Osteoblast (primary cell): ENCODE measurements at regions not wholly inside any gene's neighbourhood (a gene's known extent, or its start where the extent isn't known, plus 50 kb on each side); places are given as distances from the start of the nearest gene placed in this dataset.
"Not testable (repeated sequence)": the region's sequence is repeated elsewhere in the genome, so short reads cannot be mapped to it uniquely, and the experiment has no call there.

Experiments
- DNase-seq: peaks from one replicate; pipeline ENCODE4 v3.0.0; 2011; ENCODE audit warnings: low spot score, mixed read lengths; ENCODE audit not compliant: insufficient read length; ENCODE audit errors: missing footprints
- H2AFZ ChIP-seq: 2 replicates; pipeline ENCODE4 v1.6.0; 2011; ENCODE audit warnings: mild to moderate bottlenecking, low read length
- H3K27ac ChIP-seq: 2 replicates; pipeline ENCODE4 v1.5.1; 2011; ENCODE audit warnings: mild to moderate bottlenecking, low read depth, low read length, moderate library complexity
- H3K27me3 ChIP-seq: 2 replicates; pipeline ENCODE4 v1.6.0; 2012; ENCODE audit warnings: mild to moderate bottlenecking, control low read depth, inconsistent platforms, low read length, moderate library complexity; ENCODE audit not compliant: insufficient read depth
- H3K36me3 ChIP-seq: 2 replicates; pipeline ENCODE4 v1.5.1; 2011; ENCODE audit warnings: mild to moderate bottlenecking, low read length, control low read depth, moderate library complexity; ENCODE audit not compliant: insufficient read depth
- H3K4me1 ChIP-seq: 2 replicates; pipeline ENCODE4 v1.5.1; 2011; ENCODE audit warnings: mild to moderate bottlenecking, low read length, control low read depth, moderate library complexity; ENCODE audit not compliant: insufficient read depth
- H3K4me2 ChIP-seq: 2 replicates; pipeline ENCODE4 v1.6.0; 2011; ENCODE audit warnings: mild to moderate bottlenecking, low read length; ENCODE audit not compliant: insufficient read depth
- H3K4me3 ChIP-seq: fragments of 200-600 bp; sonication (generic); 3 replicates; pipeline ENCODE4 v1.5.1; 2012; ENCODE audit warnings: mild to moderate bottlenecking, low read length, inconsistent platforms; ENCODE audit not compliant: insufficient read depth
- H3K79me2 ChIP-seq: 2 replicates; pipeline ENCODE4 v1.6.0; 2012; ENCODE audit warnings: mild to moderate bottlenecking, low read length, control low read depth, inconsistent platforms; ENCODE audit not compliant: insufficient read depth
- H3K9me3 ChIP-seq: 2 replicates; pipeline ENCODE4 v1.5.1; 2011; ENCODE audit warnings: low read depth, low read length, control low read depth
- H4K20me1 ChIP-seq: 2 replicates; pipeline ENCODE4 v1.6.0; 2012; ENCODE audit warnings: mild to moderate bottlenecking, low read length, control low read depth; ENCODE audit not compliant: insufficient read depth
- TF ChIP-seq, protein P1 (sequence below): IDR thresholded peaks from 2 replicates; pipeline ENCODE4 v1.5.1; 2011; ENCODE audit warnings: mild to moderate bottlenecking, low read depth, low read length, moderate library complexity; ENCODE audit errors: extremely low read depth

DNA sequence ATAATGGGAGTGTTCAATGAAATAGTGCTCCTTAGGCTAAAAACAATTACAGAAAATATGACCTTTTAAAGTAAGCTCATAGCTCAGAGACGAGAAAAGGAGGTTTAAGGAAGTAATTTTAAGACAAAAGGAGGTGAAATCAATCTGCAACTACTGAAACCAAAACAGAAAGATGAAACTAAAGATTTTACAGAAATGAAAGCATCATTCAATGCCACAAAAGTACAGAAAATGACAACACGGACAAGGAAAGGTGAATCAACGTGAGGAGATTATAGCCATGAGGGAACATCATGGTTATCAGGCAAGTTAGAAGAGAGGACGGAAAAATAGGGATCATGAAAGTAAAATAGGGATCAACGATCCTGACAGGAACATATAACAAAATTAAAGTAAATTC lies 745.2 kb downstream of the PCDH17 start:
- H3K4me3 ChIP-seq: no peak overlapping the region
- H4K20me1 ChIP-seq: no peaks in the 10 kb centered on the region
- no peaks in the 10 kb centered on the region for H3K36me3 ChIP-seq
- H3K27me3 ChIP-seq: no peaks in the 10 kb centered on the region
- peaks cover 1% of the 10 kb centered on the region for H3K9me3 ChIP-seq
- H3K4me1 ChIP-seq: no peaks in the 10 kb centered on the region
- H3K79me2 ChIP-seq: no peaks in the 10 kb centered on the region
- no peak overlapping the region for H3K4me2 ChIP-seq
- no peak overlapping the region for H3K27ac ChIP-seq
- no peak overlapping the region for H2AFZ ChIP-seq
- TF ChIP-seq, protein P1, sequence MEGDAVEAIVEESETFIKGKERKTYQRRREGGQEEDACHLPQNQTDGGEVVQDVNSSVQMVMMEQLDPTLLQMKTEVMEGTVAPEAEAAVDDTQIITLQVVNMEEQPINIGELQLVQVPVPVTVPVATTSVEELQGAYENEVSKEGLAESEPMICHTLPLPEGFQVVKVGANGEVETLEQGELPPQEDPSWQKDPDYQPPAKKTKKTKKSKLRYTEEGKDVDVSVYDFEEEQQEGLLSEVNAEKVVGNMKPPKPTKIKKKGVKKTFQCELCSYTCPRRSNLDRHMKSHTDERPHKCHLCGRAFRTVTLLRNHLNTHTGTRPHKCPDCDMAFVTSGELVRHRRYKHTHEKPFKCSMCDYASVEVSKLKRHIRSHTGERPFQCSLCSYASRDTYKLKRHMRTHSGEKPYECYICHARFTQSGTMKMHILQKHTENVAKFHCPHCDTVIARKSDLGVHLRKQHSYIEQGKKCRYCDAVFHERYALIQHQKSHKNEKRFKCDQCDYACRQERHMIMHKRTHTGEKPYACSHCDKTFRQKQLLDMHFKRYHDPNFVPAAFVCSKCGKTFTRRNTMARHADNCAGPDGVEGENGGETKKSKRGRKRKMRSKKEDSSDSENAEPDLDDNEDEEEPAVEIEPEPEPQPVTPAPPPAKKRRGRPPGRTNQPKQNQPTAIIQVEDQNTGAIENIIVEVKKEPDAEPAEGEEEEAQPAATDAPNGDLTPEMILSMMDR: no peak
- DNase-seq: no peak

DNA sequence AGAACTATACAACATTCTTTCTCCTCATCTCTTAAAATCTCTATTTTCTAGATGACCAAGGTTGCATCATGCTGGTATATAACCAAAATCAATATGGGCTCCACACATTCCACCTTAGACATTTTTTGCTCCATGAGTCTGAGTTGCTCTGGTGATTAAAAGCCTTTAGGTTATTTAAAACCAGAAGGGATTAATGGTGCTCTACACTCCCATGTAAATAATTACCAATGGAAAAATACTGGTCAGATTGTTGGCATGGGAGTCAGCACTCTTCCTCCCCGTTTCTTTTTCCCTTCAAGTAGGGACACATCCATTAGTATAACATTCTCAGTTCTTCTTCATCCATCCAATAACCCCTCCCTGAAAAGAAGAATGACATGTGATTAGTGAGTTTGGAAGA lies 747.7 kb downstream of the PCDH17 start:
- TF ChIP-seq, protein P1: no peak
- no peaks in the 10 kb centered on the region for H3K4me1 ChIP-seq
- H3K36me3 ChIP-seq: no peaks in the 10 kb centered on the region
- no peak overlapping the region for H3K27ac ChIP-seq
- no peak overlapping the region for H2AFZ ChIP-seq
- H3K79me2 ChIP-seq: no peaks in the 10 kb centered on the region
- no peaks in the 10 kb centered on the region for H3K27me3 ChIP-seq
- H3K9me3 ChIP-seq: peaks cover 1% of the 10 kb centered on the region
- H3K4me2 ChIP-seq: no peak overlapping the region
- H3K4me3 ChIP-seq: no peak overlapping the region
- no peak for DNase-seq
- no peaks in the 10 kb centered on the region for H4K20me1 ChIP-seq

DNA sequence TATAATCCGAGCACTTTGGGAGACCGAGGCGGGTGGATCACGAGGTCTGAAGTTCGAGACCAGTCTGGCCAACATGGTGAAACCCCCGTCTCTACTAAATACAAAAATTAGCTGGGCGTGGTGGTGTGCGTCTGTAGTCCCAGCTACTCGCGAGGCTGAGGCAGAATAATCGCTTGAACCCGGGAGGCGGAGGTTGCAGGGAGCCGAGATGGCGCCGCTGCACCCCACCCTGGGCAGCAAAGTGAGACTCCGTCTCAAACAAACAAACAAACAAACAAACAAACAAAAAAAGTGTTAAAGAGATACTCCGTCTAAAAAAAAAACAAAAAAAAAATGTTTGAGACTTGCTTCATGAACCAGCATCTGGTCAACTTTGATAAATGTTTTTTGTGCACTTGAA lies 753.8 kb downstream of the PCDH17 start:
- DNase-seq, H3K27me3 ChIP-seq, H3K79me2 ChIP-seq, H4K20me1 ChIP-seq, H3K9me3 ChIP-seq, H3K27ac ChIP-seq, H2AFZ ChIP-seq, H3K36me3 ChIP-seq, H3K4me2 ChIP-seq, H3K4me1 ChIP-seq, H3K4me3 ChIP-seq: not testable (repeated sequence)

DNA sequence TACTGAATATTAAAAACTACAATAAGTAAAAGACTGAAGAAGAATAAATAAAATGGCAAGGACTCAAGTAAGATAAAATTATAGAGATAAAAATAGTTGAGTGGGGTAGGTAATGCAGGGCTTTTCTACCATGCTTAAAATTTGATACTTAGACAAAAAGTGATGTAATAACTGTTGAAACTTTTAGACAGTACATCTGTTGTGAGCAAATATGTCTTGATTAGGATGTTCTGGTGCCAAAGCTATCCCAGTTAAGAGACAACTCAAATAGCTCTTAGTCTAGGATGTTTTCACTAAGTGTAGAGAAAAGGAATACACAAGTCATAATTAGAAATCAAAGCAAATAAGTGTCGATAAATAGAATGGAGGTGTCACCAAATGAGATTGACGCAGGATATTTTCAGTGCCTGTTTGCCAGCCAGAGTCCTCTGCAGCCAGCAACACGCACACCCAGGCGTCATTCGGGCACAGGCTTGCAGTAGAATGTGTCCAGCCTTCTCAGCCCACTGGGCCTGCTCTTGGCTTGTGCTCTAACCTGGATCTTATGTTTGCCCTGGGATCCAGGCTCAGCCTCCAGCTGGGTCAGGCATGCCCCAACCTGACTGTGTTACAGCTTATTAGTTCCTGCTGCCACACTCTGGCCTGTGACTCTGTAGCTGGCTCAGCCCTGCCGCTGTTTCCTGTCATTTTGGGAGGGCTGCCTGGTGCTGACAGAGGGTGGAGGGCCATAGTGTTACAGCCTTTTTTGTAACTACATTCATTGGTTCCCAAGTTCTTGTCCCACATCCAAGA lies 766.2 kb downstream of the PCDH17 start:
- Histone ChIP-seq H3K27me3 (no peaks in the 10 kb centered on the region), H3K9me3 (no peaks in the 10 kb centered on the region), H4K20me1 (no peaks in the 10 kb centered on the region), H3K79me2 (no peaks in the 10 kb centered on the region), H3K4me3 (no peak overlapping the region), H3K4me2 (no peak overlapping the region), H3K27ac (no peak overlapping the region), H3K36me3 (no peaks in the 10 kb centered on the region), H3K4me1 (no peaks in the 10 kb centered on the region), H2AFZ (no peak overlapping the region)
- no peak for DNase-seq
- TF ChIP-seq, protein P1: no peak
